Neural cell (in vitro differentiated cells): ENCODE measurements at regions not wholly inside any gene's neighbourhood (a gene's known extent, or its start where the extent isn't known, plus 50 kb on each side); places are given as distances from the start of the nearest gene placed in this dataset.

Experiments
- H2AFZ ChIP-seq: fragments of 200-600, 300-800 bp; sonication (generic), shearing (Covaris generic); 2 replicates; pipeline ENCODE4 v1.6.0; 2014; ENCODE audit warnings: low read depth, mild to moderate bottlenecking, antibody characterized with exemption, low read length, moderate library complexity
- H3F3A ChIP-seq: fragments of 200-600 bp; shearing (Covaris generic); 2 replicates; pipeline ENCODE4 v1.6.1; 2016; ENCODE audit warnings: mild to moderate bottlenecking, moderate library complexity, mixed read lengths, antibody characterized with exemption, low read length; ENCODE audit not compliant: insufficient read depth, poor library complexity, severe bottlenecking
- H3K27ac ChIP-seq: fragments of 200-600, 300-800 bp; sonication (generic), shearing (Covaris generic); 2 replicates; pipeline ENCODE4 v1.5.1; 2014; ENCODE audit warnings: mild to moderate bottlenecking, low read length, moderate library complexity
- H3K27me3 ChIP-seq: fragments of 300-800, 200-600 bp; sonication (generic), shearing (Covaris generic); 2 replicates; pipeline ENCODE4 v1.6.0; 2014; ENCODE audit warnings: mild to moderate bottlenecking, low read depth, low read length, moderate library complexity; ENCODE audit not compliant: insufficient read depth
- H3K36me3 ChIP-seq: fragments of 300-800, 200-600 bp; sonication (generic), shearing (Covaris generic); 2 replicates; pipeline ENCODE4 v1.5.1; 2014; ENCODE audit warnings: mild to moderate bottlenecking, antibody characterized with exemption, low read length, moderate library complexity; ENCODE audit not compliant: insufficient read depth
- H3K4me2 ChIP-seq: fragments of 300-800, 200-600 bp; sonication (generic), shearing (Covaris generic); 2 replicates; pipeline ENCODE4 v1.6.0; 2014; ENCODE audit warnings: mild to moderate bottlenecking, low read length
- H3K4me3 ChIP-seq: fragments of 300-800, 200-600 bp; sonication (generic), shearing (Covaris generic); 2 replicates; pipeline ENCODE4 v1.5.1; 2014; ENCODE audit warnings: mild to moderate bottlenecking, low read length, moderate library complexity
- H3K79me2 ChIP-seq: fragments of 200-600 bp; shearing (Covaris generic); replicated peaks from 2 replicates; pipeline ENCODE4 v1.6.0; 2014; ENCODE audit warnings: mild to moderate bottlenecking, low read length, moderate library complexity; ENCODE audit not compliant: insufficient read depth
- H3K9ac ChIP-seq: fragments of 300-800, 200-600 bp; sonication (generic), shearing (Covaris generic); 2 replicates; pipeline ENCODE4 v1.6.1; 2016; ENCODE audit warnings: mild to moderate bottlenecking, low read length, mixed read lengths
- H3K9me2 ChIP-seq: fragments of 200-600 bp; shearing (Covaris generic); 2 replicates; pipeline ENCODE4 v1.6.1; 2016; ENCODE audit warnings: mild to moderate bottlenecking, low read length, mixed read lengths; ENCODE audit not compliant: insufficient read depth
- H3K9me3 ChIP-seq: fragments of 200-600, 300-800 bp; sonication (generic), shearing (Covaris generic); 2 replicates; pipeline ENCODE4 v1.6.1; 2016; ENCODE audit warnings: mild to moderate bottlenecking, mixed run types, low read length, moderate library complexity, mixed read lengths
- H4K20me1 ChIP-seq: fragments of 200-600 bp; shearing (Covaris generic); 2 replicates; pipeline ENCODE4 v1.6.1; 2016; ENCODE audit warnings: mild to moderate bottlenecking, mixed run types; ENCODE audit not compliant: insufficient read depth
- EP300 ChIP-seq: fragments of 450-650 bp; conservative IDR thresholded peaks from 2 replicates; pipeline ENCODE4 v1.6.1; 2014; ENCODE audit warnings: antibody characterized with exemption, mild to moderate bottlenecking, moderate library complexity; ENCODE audit not compliant: poor library complexity, severe bottlenecking
- EZH2 ChIP-seq: fragments of 200-600, 300-800 bp; shearing (Covaris generic), sonication (generic); IDR thresholded peaks from 2 replicates; pipeline ENCODE4 v1.6.1; 2014; ENCODE audit warnings: antibody characterized with exemption, low read length, borderline replicate concordance, mild to moderate bottlenecking; ENCODE audit not compliant: insufficient read depth, poor library complexity, severe bottlenecking
- MXI1 ChIP-seq: fragments of 450-650 bp; conservative IDR thresholded peaks from 2 replicates; pipeline ENCODE4 v1.6.1; 2014; ENCODE audit warnings: antibody characterized with exemption, mild to moderate bottlenecking; ENCODE audit not compliant: poor library complexity, severe bottlenecking
- POLR2AphosphoS5 ChIP-seq: IDR thresholded peaks from 2 replicates; pipeline ENCODE4 v1.6.1; 2012
- RAD21 ChIP-seq: fragments of 450-650 bp; conservative IDR thresholded peaks from 2 replicates; pipeline ENCODE4 v1.6.1; 2014; ENCODE audit warnings: antibody characterized with exemption, mild to moderate bottlenecking, moderate library complexity
- SMC3 ChIP-seq: fragments of 450-650 bp; conservative IDR thresholded peaks from 2 replicates; pipeline ENCODE4 v1.6.1; 2014; ENCODE audit warnings: antibody characterized with exemption, mild to moderate bottlenecking, moderate library complexity; ENCODE audit not compliant: poor library complexity
- TAF1 ChIP-seq: IDR thresholded peaks from 2 replicates; pipeline ENCODE4 v1.6.1; 2012; ENCODE audit warnings: low read depth
- TF ChIP-seq, protein P1 (sequence below): IDR thresholded peaks from 2 replicates; pipeline ENCODE4 v1.6.1; 2012; ENCODE audit warnings: borderline replicate concordance
- TF ChIP-seq, protein P2 (sequence below): fragments of 450-650 bp; IDR thresholded peaks from 2 replicates; pipeline ENCODE4 v1.5.1; 2014; ENCODE audit warnings: antibody characterized with exemption, mild to moderate bottlenecking, moderate library complexity; ENCODE audit not compliant: poor library complexity, severe bottlenecking

DNA sequence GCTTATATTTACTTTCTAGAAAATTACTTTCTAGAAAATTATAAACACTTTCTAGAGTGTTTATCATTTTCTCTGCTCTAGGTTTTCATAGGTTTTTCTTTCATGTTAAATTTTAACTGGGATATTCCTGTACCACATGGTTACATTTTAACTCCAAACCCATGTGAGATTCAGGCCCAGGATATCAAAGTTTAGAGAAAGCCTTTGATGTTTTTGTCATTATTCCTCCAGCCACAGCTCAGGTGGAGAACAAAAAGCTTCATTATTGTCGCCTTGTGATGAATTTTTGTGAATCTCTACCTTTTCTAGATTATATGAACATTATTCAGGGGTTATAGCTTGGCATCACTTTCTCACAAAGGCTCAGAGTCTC lies 816.0 kb downstream of the SQOR start:
- Histone ChIP-seq H2AFZ (no peak overlapping the region), H4K20me1 (no peaks in the 10 kb centered on the region), H3K27me3 (no peaks in the 10 kb centered on the region), H3K9me2 (no peaks in the 10 kb centered on the region), H3K4me2 (no peak overlapping the region), H3K79me2 (no peaks in the 10 kb centered on the region), H3K9me3 (no peaks in the 10 kb centered on the region), H3F3A (peaks cover 7% of the 10 kb centered on the region), H3K9ac (no peak overlapping the region), H3K36me3 (no peaks in the 10 kb centered on the region), H3K27ac (no peak overlapping the region), H3K4me3 (no peak overlapping the region)
- no peak for TF ChIP-seq POLR2AphosphoS5
- no peak for TF ChIP-seq MXI1
- TF ChIP-seq TAF1: no peak
- TF ChIP-seq SMC3: no peak
- TF ChIP-seq, protein P1, sequence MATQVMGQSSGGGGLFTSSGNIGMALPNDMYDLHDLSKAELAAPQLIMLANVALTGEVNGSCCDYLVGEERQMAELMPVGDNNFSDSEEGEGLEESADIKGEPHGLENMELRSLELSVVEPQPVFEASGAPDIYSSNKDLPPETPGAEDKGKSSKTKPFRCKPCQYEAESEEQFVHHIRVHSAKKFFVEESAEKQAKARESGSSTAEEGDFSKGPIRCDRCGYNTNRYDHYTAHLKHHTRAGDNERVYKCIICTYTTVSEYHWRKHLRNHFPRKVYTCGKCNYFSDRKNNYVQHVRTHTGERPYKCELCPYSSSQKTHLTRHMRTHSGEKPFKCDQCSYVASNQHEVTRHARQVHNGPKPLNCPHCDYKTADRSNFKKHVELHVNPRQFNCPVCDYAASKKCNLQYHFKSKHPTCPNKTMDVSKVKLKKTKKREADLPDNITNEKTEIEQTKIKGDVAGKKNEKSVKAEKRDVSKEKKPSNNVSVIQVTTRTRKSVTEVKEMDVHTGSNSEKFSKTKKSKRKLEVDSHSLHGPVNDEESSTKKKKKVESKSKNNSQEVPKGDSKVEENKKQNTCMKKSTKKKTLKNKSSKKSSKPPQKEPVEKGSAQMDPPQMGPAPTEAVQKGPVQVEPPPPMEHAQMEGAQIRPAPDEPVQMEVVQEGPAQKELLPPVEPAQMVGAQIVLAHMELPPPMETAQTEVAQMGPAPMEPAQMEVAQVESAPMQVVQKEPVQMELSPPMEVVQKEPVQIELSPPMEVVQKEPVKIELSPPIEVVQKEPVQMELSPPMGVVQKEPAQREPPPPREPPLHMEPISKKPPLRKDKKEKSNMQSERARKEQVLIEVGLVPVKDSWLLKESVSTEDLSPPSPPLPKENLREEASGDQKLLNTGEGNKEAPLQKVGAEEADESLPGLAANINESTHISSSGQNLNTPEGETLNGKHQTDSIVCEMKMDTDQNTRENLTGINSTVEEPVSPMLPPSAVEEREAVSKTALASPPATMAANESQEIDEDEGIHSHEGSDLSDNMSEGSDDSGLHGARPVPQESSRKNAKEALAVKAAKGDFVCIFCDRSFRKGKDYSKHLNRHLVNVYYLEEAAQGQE: no peak
- TF ChIP-seq EZH2: no peak
- TF ChIP-seq EP300: no peak
- TF ChIP-seq, protein P2, sequence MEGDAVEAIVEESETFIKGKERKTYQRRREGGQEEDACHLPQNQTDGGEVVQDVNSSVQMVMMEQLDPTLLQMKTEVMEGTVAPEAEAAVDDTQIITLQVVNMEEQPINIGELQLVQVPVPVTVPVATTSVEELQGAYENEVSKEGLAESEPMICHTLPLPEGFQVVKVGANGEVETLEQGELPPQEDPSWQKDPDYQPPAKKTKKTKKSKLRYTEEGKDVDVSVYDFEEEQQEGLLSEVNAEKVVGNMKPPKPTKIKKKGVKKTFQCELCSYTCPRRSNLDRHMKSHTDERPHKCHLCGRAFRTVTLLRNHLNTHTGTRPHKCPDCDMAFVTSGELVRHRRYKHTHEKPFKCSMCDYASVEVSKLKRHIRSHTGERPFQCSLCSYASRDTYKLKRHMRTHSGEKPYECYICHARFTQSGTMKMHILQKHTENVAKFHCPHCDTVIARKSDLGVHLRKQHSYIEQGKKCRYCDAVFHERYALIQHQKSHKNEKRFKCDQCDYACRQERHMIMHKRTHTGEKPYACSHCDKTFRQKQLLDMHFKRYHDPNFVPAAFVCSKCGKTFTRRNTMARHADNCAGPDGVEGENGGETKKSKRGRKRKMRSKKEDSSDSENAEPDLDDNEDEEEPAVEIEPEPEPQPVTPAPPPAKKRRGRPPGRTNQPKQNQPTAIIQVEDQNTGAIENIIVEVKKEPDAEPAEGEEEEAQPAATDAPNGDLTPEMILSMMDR: no peak
- TF ChIP-seq RAD21: no peak

DNA sequence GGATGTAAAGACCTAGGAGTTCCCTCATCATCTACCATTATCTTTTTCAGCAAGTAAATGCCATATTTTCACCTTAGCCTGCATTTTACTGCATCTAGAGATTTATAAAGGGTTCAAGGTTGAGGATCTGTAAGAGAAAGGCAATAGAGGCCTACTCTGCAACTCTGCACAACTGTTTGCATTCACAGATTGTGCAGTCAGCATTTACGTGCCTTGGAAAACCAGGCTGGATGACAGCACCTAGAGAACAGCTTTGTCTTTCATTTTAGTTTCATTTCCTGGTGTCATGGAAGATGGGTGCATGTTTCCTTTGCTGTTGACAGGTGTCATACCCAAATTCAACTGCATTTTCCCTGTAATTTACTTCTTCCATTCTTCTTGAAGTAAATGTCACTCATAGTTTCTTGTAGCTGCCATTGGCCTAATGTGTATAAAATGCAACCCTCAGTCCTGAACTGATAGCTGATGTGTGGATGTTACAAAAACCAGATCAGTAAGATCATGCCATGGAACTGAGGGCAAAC lies 817.5 kb downstream of the SQOR start:
- TF ChIP-seq EP300 (peak; percentile 99), MXI1 (no peak), TAF1 (no peak), RAD21 (peak; percentile 35), SMC3 (no peak), EZH2 (no peak), POLR2AphosphoS5 (peak; percentile 99)
- TF ChIP-seq, protein P1: peak; percentile 94
- H4K20me1 ChIP-seq: no peaks in the 10 kb centered on the region

More for the DNA sequence above, 817.5 kb downstream of the SQOR start:
- H3K79me2 ChIP-seq: no peaks in the 10 kb centered on the region
- no peaks in the 10 kb centered on the region for H3K27me3 ChIP-seq
- H3K36me3 ChIP-seq: no peaks in the 10 kb centered on the region
- H2AFZ ChIP-seq: no peak overlapping the region
- H3K9ac ChIP-seq: peak overlapping the region; percentile 27
- peak overlapping the region; percentile 41 for H3K4me2 ChIP-seq
- peak overlapping the region; percentile 63 for H3K27ac ChIP-seq
- H3F3A ChIP-seq: peaks cover 7% of the 10 kb centered on the region
- no peak overlapping the region for H3K4me3 ChIP-seq
- no peaks in the 10 kb centered on the region for H3K9me2 ChIP-seq
- H3K9me3 ChIP-seq: no peaks in the 10 kb centered on the region
